ENCODE measurements at regions not wholly inside any gene's neighbourhood (a gene's known extent, or its start where the extent isn't known, plus 50 kb on each side); places are given as distances from the start of the nearest gene placed in this dataset.

GRCh38 chr11:70810681-70811080, 412.4 kb downstream of the CTTN start:
- DNase-seq = no peak

GRCh38 chr11:70811483-70811882, 413.2 kb downstream of the CTTN start:
- no peak for DNase-seq

GRCh38 chr11:70811915-70812314, 413.6 kb downstream of the CTTN start:
- no peak for DNase-seq

- DNase-seq = no peak
Observed at GRCh38 chr11:70812472-70812871, 414.1 kb downstream of the CTTN start.

GRCh38 chr11:70813651-70814050, 415.3 kb downstream of the CTTN start:
- DNase-seq = no peak

- no peak for DNase-seq
Observed at GRCh38 chr11:70815485-70815832, 417.1 kb downstream of the CTTN start.

GRCh38 chr11:70816156-70816678, 417.9 kb downstream of the CTTN start:
- DNase-seq = no peak

- no peak for DNase-seq
Observed at GRCh38 chr11:70818351-70818750, 420.0 kb downstream of the CTTN start.

- DNase-seq = no peak
Observed at GRCh38 chr11:70819022-70819421, 420.7 kb downstream of the CTTN start.

- DNase-seq = no peak
Observed at GRCh38 chr11:70820311-70820710, 422.0 kb downstream of the CTTN start.

GRCh38 chr11:70820712-70821111, 422.4 kb downstream of the CTTN start:
- DNase-seq = no peak

- no peak for DNase-seq
Observed at GRCh38 chr11:70823771-70824170, 425.4 kb downstream of the CTTN start.

- peak; percentile 13 for DNase-seq
Observed at GRCh38 chr11:70824605-70825245, 426.4 kb downstream of the CTTN start.

GRCh38 chr11:70825893-70826540, 426.4 kb downstream of the SHANK2 start:
- no peak for DNase-seq

GRCh38 chr11:70826541-70827335, 425.6 kb downstream of the SHANK2 start:
- no peak for DNase-seq

- DNase-seq = no peak
Observed at GRCh38 chr11:70828593-70829082, 423.7 kb downstream of the SHANK2 start.

- DNase-seq = no peak
Observed at GRCh38 chr11:70829134-70829885, 423.1 kb downstream of the SHANK2 start.

GRCh38 chr11:70829886-70830272, 422.5 kb downstream of the SHANK2 start:
- no peak for DNase-seq

GRCh38 chr11:70833011-70833410, 419.4 kb downstream of the SHANK2 start:
- DNase-seq = no peak

- no peak for DNase-seq
Observed at GRCh38 chr11:70833554-70833953, 418.8 kb downstream of the SHANK2 start.

- no peak for DNase-seq
Observed at GRCh38 chr11:70834277-70834940, 418.0 kb downstream of the SHANK2 start.

GRCh38 chr11:70834984-70835560, 417.3 kb downstream of the SHANK2 start:
- DNase-seq = no peak

Measured in activated CD4-positive, alpha-beta T cell treated with anti-CD3 and anti-CD28 coated beads for 48 hours (primary cell).